ENCODE measurements at regions not wholly inside any gene's neighbourhood (a gene's known extent, or its start where the extent isn't known, plus 50 kb on each side); places are given as distances from the start of the nearest gene placed in this dataset.

GRCh38 chr4:52202931-52203330 is 151.8 kb downstream of the SPATA18 start:
- no peak overlapping the region for H3K4me3 ChIP-seq
- ATAC-seq: no peak
- no peaks in the 10 kb centered on the region for H3K9me3 ChIP-seq
- no peak overlapping the region for H3K27ac ChIP-seq
- 47% methylated on average over 1 of the region's 1 CpG for WGBS (ENCODE audit: missing lambda C conversion rate)
- no peak for FAIRE-seq
- no peak for DNase-seq (ENCODE audit: low read depth in 1 of 2, low spot score in 1 of 2)
- TF ChIP-seq JUNB (IDR thresholded peaks at IDR 0.05): no peak
- TF ChIP-seq HOXB13 (CRISPR knock-in tag; IDR thresholded peaks at IDR 0.05; ENCODE audit: low read depth): no peak
- no peak for TF ChIP-seq CHD2 (IDR thresholded peaks at IDR 0.05; ENCODE audit: low read length, partially characterized antibody)
- no peak for TF ChIP-seq RAD21 (conservative IDR thresholded peaks at IDR 0.05 in 1 of 2, IDR thresholded peaks at IDR 0.05 in 1 of 2)
- TF ChIP-seq FOSB (CRISPR knock-in tag; IDR thresholded peaks at IDR 0.05): no peak
- no peak for TF ChIP-seq BHLHE40 (IDR thresholded peaks at IDR 0.05; ENCODE audit: low read depth, low read length)
- no peak for TF ChIP-seq POLR2AphosphoS2 (conservative IDR thresholded peaks at IDR 0.05; ENCODE audit: low read length)
- no peak for TF ChIP-seq CBX2 (IDR thresholded peaks at IDR 0.05; ENCODE audit: borderline replicate concordance, low read depth)
- TF ChIP-seq TP53 (CRISPR knock-in tag; IDR thresholded peaks at IDR 0.05): no peak
- no peak for TF ChIP-seq GATA3 (IDR thresholded peaks at IDR 0.05; ENCODE audit: borderline replicate concordance)
- no peak for TF ChIP-seq MAFK (IDR thresholded peaks at IDR 0.05; ENCODE audit: partially characterized antibody)
- no peak for TF ChIP-seq ATOH8 (CRISPR knock-in tag; IDR thresholded peaks at IDR 0.05; ENCODE audit: low read depth)
- TF ChIP-seq KDM5A (IDR thresholded peaks at IDR 0.05): no peak
- TF ChIP-seq NR3C1 (IDR thresholded peaks at IDR 0.05): no peak
- TF ChIP-seq E2F6 (IDR thresholded peaks at IDR 0.05; ENCODE audit: borderline replicate concordance, low read depth): no peak
- TF ChIP-seq ESRRA (IDR thresholded peaks at IDR 0.05; ENCODE audit: borderline replicate concordance, low read length): no peak
- TF ChIP-seq MYC (IDR thresholded peaks at IDR 0.05; ENCODE audit: borderline replicate concordance, low read length): no peak
- TF ChIP-seq ELK1 (IDR thresholded peaks at IDR 0.05; ENCODE audit: low read depth, low read length): no peak
- ChIA-PET CTCF (no interaction called here), POLR2A (no interaction called here)
- no peak overlapping the region for H3K4me2 ChIP-seq
- 0 out of 3 replicates have a peak, but pooled peaks cover 11% of the 10 kb centered on the region for H3K4me1 ChIP-seq

- H3K4me2 ChIP-seq: no peak overlapping the region
- FAIRE-seq (no peak), DNase-seq (ENCODE audit: low read depth in 1 of 2, low spot score in 1 of 2) (no peak), ATAC-seq (no peak)
- no peaks in the 10 kb centered on the region for H3K9me3 ChIP-seq
- CTCF ChIA-PET: no interaction called here
- 38% methylated on average over 1 of the region's 1 CpG for WGBS (ENCODE audit: missing lambda C conversion rate)
- no peak overlapping the region for H3K4me3 ChIP-seq
- H3K27ac ChIP-seq: no peak overlapping the region
- 0 out of 3 replicates have a peak, but pooled peaks cover 11% of the 10 kb centered on the region for H3K4me1 ChIP-seq
- POLR2A ChIA-PET: no interaction called here
- no peak for TF ChIP-seq POLR2AphosphoS2 (conservative IDR thresholded peaks at IDR 0.05; ENCODE audit: low read length)
- no peak for TF ChIP-seq ZC3H11A (IDR thresholded peaks at IDR 0.05)
- TF ChIP-seq MYC (IDR thresholded peaks at IDR 0.05; ENCODE audit: borderline replicate concordance, low read length): no peak
- TF ChIP-seq RAD21 (conservative IDR thresholded peaks at IDR 0.05 in 1 of 2, IDR thresholded peaks at IDR 0.05 in 1 of 2): no peak
- no peak for TF ChIP-seq JUN (IDR thresholded peaks at IDR 0.05)
Measured at GRCh38 chr4:52203351-52203750, 152.2 kb downstream of the SPATA18 start.

GRCh38 chr4:52204921-52205320 is 153.8 kb downstream of the SPATA18 start:
- H3K27ac ChIP-seq: no peak overlapping the region
- FAIRE-seq (no peak), DNase-seq (ENCODE audit: low read depth in 1 of 2, low spot score in 1 of 2) (no peak), ATAC-seq (no peak)
- no peaks in the 10 kb centered on the region for H3K9me3 ChIP-seq
- CTCF ChIA-PET: no interaction called here
- no peak overlapping the region for H3K4me2 ChIP-seq
- 0 out of 3 replicates have a peak, but pooled peaks cover 8% of the 10 kb centered on the region for H3K4me1 ChIP-seq
- no peak overlapping the region for H3K4me3 ChIP-seq
- POLR2A ChIA-PET: no interaction called here
- no peak for TF ChIP-seq JUN (IDR thresholded peaks at IDR 0.05)
- no peak for TF ChIP-seq NFE2L2 (conservative IDR thresholded peaks at IDR 0.05; ENCODE audit: low read length)
- no peak for TF ChIP-seq RARB (CRISPR knock-in tag; IDR thresholded peaks at IDR 0.05)
- TF ChIP-seq MAFK (IDR thresholded peaks at IDR 0.05; ENCODE audit: partially characterized antibody): no peak
- no peak for TF ChIP-seq RFX5 (IDR thresholded peaks at IDR 0.05)
- TF ChIP-seq ZSCAN20 (CRISPR knock-in tag; IDR thresholded peaks at IDR 0.05): no peak
- TF ChIP-seq HOXB13 (CRISPR knock-in tag; IDR thresholded peaks at IDR 0.05; ENCODE audit: low read depth): no peak
- no peak for TF ChIP-seq ATOH8 (CRISPR knock-in tag; IDR thresholded peaks at IDR 0.05; ENCODE audit: low read depth)
- TF ChIP-seq FOXS1 (CRISPR knock-in tag; IDR thresholded peaks at IDR 0.05): no peak
- TF ChIP-seq ZFP36 (IDR thresholded peaks at IDR 0.05; ENCODE audit: borderline replicate concordance, partially characterized antibody): no peak
- TF ChIP-seq SREBF2 (IDR thresholded peaks at IDR 0.05): no peak
- TF ChIP-seq NR3C1 (IDR thresholded peaks at IDR 0.05): no peak
- TF ChIP-seq RNF2 (IDR thresholded peaks at IDR 0.05; ENCODE audit: borderline replicate concordance, low read depth): no peak
- TF ChIP-seq CTCF (IDR thresholded peaks at IDR 0.05): no peak
- 22% methylated on average over 3 of the region's 3 CpGs for WGBS (ENCODE audit: missing lambda C conversion rate)
